ENCODE measurements at regions not wholly inside any gene's neighbourhood (a gene's known extent, or its start where the extent isn't known, plus 50 kb on each side); places are given as distances from the start of the nearest gene placed in this dataset.

- no peak for TF ChIP-seq CTCF (conservative IDR thresholded peaks at IDR 0.05; ENCODE audit: low read length)
- TF ChIP-seq EZH2phosphoT487 (IDR thresholded peaks at IDR 0.05; ENCODE audit: borderline replicate concordance) = no peak
Measured at GRCh38 chr6:126764104-126764503, 354.4 kb upstream of the RSPO3 start.
